Gastroesophageal sphincter (tissue), 4 donors: ENCODE measurements at regions not wholly inside any gene's neighbourhood (a gene's known extent, or its start where the extent isn't known, plus 50 kb on each side); places are given as distances from the start of the nearest gene placed in this dataset.
"Not testable (repeated sequence)": the region's sequence is repeated elsewhere in the genome, so short reads cannot be mapped to it uniquely, and the experiment has no call there.

Experiments
- ATAC-seq: fragments of 150-250 bp; one replicate; pipeline ENCODE4 v1.9.1; 2016; ENCODE audit warnings: mild to moderate bottlenecking, moderate library complexity
- H3K27ac ChIP-seq, 4 donors: fragments of 200-600 bp; sonication (generic) in 3 of 4; 1 replicate in 3 of 4; 2 replicates in 1 of 4; pipeline ENCODE4 v1.5.1; 2016 to 2019
- H3K27me3 ChIP-seq: fragments of 200-600 bp; sonication (generic); one replicate; pipeline ENCODE4 v1.5.1; 2019
- H3K36me3 ChIP-seq, 2 donors: fragments of 200-600 bp; sonication (generic); one replicate each; pipeline ENCODE4 v1.5.1; 2019; ENCODE audit warnings: control low read depth in 1 of 2
- H3K4me1 ChIP-seq, 3 donors: fragments of 200-600 bp; sonication (generic); 1 replicate in 2 of 3; 2 replicates in 1 of 3; pipeline ENCODE4 v1.5.1; 2016 to 2019; ENCODE audit warnings: control low read depth in 2 of 3
- H3K4me3 ChIP-seq, 2 donors: fragments of 200-600 bp; sonication (generic); one replicate each; pipeline ENCODE4 v1.5.1; 2019; ENCODE audit warnings: mild to moderate bottlenecking in 1 of 2, moderate library complexity in 1 of 2
- H3K9me3 ChIP-seq, 3 donors: fragments of 200-600 bp; sonication (generic); one replicate each; pipeline ENCODE4 v1.5.1; 2017 to 2019; ENCODE audit warnings: control low read depth in 2 of 3
- CTCF ChIP-seq, 4 experiments: fragments of 200-600 bp in 2 of 4; fragments of 450-650 bp in 2 of 4; sonication (generic) in 1 of 4; IDR thresholded peaks; one replicate each; pipeline ENCODE4 v1.5.1; 2017 to 2019; ENCODE audit warnings: antibody characterized with exemption in 4 of 4, mild to moderate bottlenecking in 2 of 4, moderate library complexity in 2 of 4
- EP300 ChIP-seq: sonication (generic); formaldehyde crosslinking; IDR thresholded peaks from one replicate; pipeline ENCODE4 v1.6.1; 2017; ENCODE audit warnings: antibody characterized with exemption, mild to moderate bottlenecking
- POLR2A ChIP-seq, 2 donors: fragments of 450-650 bp; IDR thresholded peaks; one replicate each; pipeline ENCODE4 v1.6.1; 2017; ENCODE audit warnings: antibody characterized with exemption in 2 of 2, mild to moderate bottlenecking in 2 of 2, moderate library complexity in 1 of 2
- POLR2AphosphoS5 ChIP-seq: sonication (generic); formaldehyde crosslinking; IDR thresholded peaks from one replicate; pipeline ENCODE4 v1.6.1; 2017; ENCODE audit warnings: antibody characterized with exemption
- WGBS, 2 donors: methylation state at CpG; one replicate each; pipeline ENCODE4 v1.1.5; 2018; ENCODE audit warnings: low coverage in 1 of 2; 5-methylcytosine and 5-hydroxymethylcytosine counted together

- H3K4me1 ChIP-seq: no peaks in the 10 kb centered on the region
- ATAC-seq: no peak
- H3K9me3 ChIP-seq: no peaks in the 10 kb centered on the region
- TF ChIP-seq POLR2AphosphoS5: no peak
- no peak for TF ChIP-seq EP300
- TF ChIP-seq CTCF (IDR thresholded peaks at IDR 0.05): no peak
- no peak for TF ChIP-seq POLR2A (IDR thresholded peaks at IDR 0.05)
- 82% methylated on average over 2 of the region's 3 CpGs; no CpG with 5 or more reads in 1 of the 2 donors for WGBS, 2 donors
- no peaks in the 10 kb centered on the region for H3K27me3 ChIP-seq
- no peak overlapping the region for H3K27ac ChIP-seq
- H3K36me3 ChIP-seq: no peaks in the 10 kb centered on the region
- no peak overlapping the region for H3K4me3 ChIP-seq
These were observed 462.6 kb downstream of the RNF144A start for GRCh38 chr2:7379799-7380198.

GRCh38 chr2:7384773-7385349 lies 467.6 kb downstream of the RNF144A start:
- Histone ChIP-seq H3K27me3 (no peaks in the 10 kb centered on the region), H3K27ac (no peak overlapping the region), H3K9me3 (no peaks in the 10 kb centered on the region), H3K4me1 (no peaks in the 10 kb centered on the region), H3K4me3 (no peak overlapping the region), H3K36me3 (no peaks in the 10 kb centered on the region)
- ATAC-seq: no peak
- WGBS, 2 donors: 84% methylated on average over 11 of the region's 11 CpGs
- TF ChIP-seq EP300 (no peak), CTCF (IDR thresholded peaks at IDR 0.05) (no peak), POLR2AphosphoS5 (no peak), POLR2A (IDR thresholded peaks at IDR 0.05) (no peak)

- H3K27me3 ChIP-seq, H3K4me1 ChIP-seq, H3K36me3 ChIP-seq, ATAC-seq, H3K27ac ChIP-seq, H3K4me3 ChIP-seq, H3K9me3 ChIP-seq: not testable (repeated sequence)
- 67 to 95% methylated on average over 2 to 3 of the region's 4 CpGs for WGBS, 2 donors
These were observed 473.1 kb downstream of the RNF144A start for GRCh38 chr2:7390311-7390710.

GRCh38 chr2:7392076-7392787 lies 475.0 kb downstream of the RNF144A start:
- H3K27ac ChIP-seq: no peak overlapping the region
- no peaks in the 10 kb centered on the region for H3K27me3 ChIP-seq
- ATAC-seq: no peak
- 79 to 93% methylated on average over 7 of the region's 11 CpGs for WGBS, 2 donors
- H3K4me1 ChIP-seq: no peaks in the 10 kb centered on the region
- no peaks in the 10 kb centered on the region for H3K9me3 ChIP-seq
- H3K4me3 ChIP-seq: no peak overlapping the region
- TF ChIP-seq POLR2A (IDR thresholded peaks at IDR 0.05) (no peak), CTCF (IDR thresholded peaks at IDR 0.05) (no peak), EP300 (no peak), POLR2AphosphoS5 (no peak)
- H3K36me3 ChIP-seq: no peaks in the 10 kb centered on the region

GRCh38 chr2:7394195-7394594 lies 477.0 kb downstream of the RNF144A start:
- Histone ChIP-seq H3K36me3 (no peaks in the 10 kb centered on the region), H3K4me3 (no peak overlapping the region), H3K27ac (no peak overlapping the region), H3K27me3 (no peaks in the 10 kb centered on the region), H3K4me1 (no peaks in the 10 kb centered on the region), H3K9me3 (no peaks in the 10 kb centered on the region)
- no peak for ATAC-seq
- WGBS, 2 donors: 80 to 94% methylated on average over 2 to 3 of the region's 3 CpGs
- TF ChIP-seq POLR2A (IDR thresholded peaks at IDR 0.05) (no peak), EP300 (no peak), POLR2AphosphoS5 (no peak), CTCF (IDR thresholded peaks at IDR 0.05) (no peak)
